ENCODE measurements at regions not wholly inside any gene's neighbourhood (a gene's known extent, or its start where the extent isn't known, plus 50 kb on each side); places are given as distances from the start of the nearest gene placed in this dataset.
A peak's percentile ranks its signal among the peaks of the same experiment; 100 is the strongest.

DNA sequence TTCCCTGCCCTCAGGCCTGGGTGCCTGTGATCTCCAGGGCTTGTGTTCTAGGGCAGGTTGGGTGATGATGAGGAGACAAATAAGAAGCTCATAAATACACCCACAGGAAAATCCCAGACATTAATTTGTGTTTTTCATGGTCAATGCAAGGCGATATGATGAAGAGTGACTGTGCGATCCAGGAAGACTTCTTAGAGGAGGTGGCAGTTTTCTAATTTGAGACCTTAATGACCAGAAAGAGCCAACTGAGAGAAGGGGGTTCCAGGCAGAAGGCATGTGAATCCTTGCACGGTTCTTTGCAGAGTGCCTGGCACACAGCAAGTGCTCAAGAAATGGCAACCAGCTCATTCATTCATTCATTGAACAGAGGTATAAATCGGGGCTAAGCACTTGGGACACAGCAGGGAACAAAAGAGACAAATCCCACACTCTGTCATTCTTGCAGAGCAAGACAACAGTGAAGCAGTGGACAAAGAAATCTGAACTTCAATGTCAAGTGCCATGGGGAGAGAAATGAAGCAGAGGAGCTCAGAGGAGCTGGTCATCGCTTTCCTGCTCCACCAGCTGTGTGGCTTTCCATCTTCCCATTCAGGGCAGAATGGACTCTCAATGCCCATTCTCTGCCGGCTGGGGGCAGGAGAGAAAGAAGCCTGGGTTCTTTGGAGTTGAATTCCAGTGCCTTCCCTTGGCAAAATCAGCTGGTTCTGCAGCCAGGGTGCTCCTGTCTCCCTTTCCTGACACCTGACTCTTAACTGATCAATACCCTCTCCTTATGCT is 128.3 kb downstream of the AACS start:
- DNase-seq, result no peak

DNA sequence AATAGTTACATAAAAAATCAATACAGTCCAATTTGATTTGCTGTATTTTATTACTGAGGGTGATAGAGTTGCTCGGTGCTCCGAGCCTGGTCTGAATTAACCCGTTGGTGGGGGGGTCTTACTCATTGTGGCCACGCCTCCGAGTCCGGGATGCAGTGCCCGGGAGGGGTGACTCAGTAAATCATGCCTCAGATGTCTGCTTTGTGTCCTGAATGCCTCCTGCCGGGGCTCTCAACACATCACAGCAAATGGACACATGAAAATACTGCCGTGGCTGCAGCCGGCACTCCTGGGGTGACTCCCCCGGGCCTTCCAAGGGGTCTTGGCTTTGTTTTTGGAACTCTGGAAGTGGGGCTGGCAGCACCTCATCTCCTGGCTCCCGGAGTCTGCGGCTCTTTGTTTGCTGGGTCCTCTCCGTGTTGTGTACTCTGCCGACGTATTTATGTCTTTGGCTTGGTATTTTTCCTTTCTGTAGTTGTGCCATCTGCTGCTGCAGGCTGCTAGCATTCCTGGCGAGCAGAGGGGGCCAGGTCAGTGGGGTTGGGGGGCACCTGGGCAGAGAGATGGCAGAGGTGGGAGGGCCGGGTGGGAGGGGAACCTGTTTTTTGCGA is 129.0 kb downstream of the AACS start:
- DNase-seq, result no peak

DNA sequence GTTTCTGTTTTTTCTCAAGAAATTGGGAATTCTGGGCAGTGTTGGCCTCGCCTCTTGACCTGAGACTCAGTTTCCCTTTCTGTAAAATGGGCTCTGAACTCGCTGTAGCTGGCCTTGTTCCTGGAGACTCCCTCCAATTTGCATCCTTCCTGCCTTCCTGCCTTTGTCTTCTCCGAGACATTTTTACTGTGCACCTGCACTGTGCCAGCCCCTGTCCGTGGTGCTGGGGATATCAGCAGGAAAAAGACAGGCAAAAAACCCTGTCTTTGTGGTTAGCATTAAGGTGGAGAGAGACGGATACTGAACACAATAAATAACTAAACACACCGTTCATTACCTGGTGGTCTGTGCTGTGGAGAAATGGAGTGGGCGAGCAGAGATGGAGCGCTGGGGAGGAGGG is 129.8 kb downstream of the AACS start:
- DNase-seq, result peak in 1 of 3 donors; percentile 23

DNA sequence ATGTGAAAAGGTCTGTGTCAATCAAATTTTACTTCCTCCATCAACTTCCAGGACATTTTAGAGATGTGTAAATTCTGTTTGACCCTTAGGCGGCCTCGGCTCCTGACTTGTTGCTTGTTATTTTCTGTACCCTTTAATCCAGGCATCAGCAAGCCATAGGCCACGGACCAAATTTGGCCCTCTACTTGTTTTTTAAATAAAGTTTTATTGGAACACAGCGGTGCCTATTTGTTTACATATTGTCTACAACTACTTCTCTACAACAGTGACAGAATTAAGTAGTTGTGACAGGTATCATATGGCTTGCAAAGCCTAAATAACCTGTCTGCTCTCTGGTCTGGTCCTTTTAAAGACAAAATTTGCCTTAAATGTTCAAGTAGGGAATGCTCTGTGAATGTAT is 132.1 kb downstream of the AACS start:
- no peak for DNase-seq

DNA sequence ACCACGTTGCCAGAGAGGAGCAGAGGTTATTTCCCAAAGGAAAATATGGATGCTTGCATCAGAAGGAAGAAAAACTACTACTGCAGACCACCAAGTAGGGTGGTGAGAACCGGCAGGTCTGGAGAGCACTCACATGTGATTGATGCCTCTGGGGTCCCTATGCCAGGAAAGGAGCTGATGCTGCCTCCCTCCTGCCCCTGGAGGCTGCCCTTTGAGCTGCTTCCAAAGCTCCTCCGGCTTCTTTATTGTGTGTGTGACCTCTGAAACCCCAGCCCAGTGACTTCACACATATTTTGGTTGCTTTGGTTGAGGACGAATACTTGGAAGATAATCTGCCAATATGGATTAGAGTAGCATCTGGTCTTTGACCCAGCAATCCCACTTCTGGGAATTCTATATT is 133.4 kb downstream of the AACS start:
- no peak for DNase-seq

DNA sequence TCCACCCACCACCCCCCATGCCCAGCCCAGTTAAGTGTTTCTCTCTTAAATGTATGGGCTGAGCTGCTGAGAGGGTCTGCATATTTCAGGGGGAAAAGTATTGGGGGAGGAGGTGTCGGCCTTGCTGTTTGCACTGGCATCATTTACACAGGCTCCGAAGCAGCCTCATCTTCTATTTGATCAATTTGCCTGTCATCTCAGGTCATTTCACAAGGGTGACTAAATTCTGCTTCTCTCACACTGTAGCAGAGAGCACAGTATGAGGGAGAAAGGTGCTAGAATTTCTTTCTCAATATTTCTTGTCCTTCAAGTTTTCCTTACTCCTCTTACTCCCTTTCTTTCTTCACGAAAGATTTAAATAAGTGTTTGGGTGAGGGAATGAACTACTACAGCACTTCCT is 135.9 kb downstream of the AACS start:
- no peak for DNase-seq

DNA sequence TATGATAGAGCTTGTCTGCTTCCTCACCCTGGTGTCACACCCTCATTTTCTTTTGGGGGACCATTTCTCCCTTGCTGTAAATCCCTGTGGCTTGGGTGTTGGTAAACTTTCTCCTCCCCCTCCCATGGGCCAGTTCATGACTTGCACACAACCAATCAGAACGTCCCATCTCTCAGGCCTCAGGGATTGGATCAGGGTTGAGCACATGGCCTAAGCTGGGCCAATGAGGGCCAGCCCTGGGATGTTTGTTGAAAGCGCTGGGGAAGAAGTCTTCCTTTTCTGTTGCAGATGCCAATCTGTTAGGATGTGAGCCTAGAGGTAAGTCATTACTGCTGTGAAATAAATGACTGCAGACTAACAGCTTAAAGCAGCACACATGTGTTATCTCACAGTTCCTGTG is 136.7 kb downstream of the AACS start:
- no peak for DNase-seq

DNA sequence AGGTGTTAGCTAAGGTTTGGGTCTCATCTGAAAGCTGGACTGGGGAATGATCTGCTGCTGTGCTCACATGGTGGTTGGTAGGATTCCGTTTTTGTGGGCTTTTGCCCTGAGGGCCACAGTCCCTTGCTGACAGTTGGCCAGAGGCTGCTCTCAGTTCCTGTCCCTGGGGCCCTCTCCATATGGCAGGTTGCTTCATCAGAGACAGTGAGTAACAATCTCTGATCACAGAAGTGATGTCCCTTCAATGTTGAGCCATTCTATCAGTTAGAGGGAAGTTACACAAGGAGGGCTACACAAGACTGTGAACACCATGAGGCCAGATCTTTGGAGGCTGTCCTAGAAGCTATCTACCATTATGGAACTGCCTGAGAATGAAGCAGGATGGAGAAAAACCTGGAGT is 137.2 kb downstream of the AACS start:
- DNase-seq, result no peak

DNA sequence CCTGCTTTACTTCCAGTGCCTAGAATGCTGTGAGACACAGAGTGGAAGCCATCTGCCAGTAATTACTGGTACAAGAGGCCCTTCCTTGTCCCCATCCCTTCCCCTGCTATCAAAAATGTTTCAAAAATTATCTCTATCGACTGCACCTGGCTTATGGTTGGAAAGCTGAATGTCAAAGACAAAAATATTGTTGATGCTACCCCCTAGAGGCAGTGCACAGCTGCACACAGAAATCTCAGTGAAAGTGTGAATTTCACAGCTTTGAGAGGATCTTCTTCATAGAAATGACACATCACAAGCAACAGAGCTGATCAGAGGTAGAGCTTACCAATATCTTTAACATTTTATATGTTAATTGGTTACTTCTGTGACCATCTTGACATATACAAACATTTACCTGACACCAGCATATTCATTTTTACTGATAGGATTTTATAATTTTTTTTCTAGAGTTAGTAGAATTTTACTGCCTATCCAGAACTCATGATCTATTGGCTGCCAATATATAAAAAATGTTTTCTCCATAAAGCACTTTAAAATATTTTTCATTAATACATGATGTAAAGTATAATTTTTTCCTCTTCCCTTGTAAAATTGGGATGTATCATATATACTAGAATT is 138.0 kb downstream of the AACS start:
- no peak for DNase-seq

DNA sequence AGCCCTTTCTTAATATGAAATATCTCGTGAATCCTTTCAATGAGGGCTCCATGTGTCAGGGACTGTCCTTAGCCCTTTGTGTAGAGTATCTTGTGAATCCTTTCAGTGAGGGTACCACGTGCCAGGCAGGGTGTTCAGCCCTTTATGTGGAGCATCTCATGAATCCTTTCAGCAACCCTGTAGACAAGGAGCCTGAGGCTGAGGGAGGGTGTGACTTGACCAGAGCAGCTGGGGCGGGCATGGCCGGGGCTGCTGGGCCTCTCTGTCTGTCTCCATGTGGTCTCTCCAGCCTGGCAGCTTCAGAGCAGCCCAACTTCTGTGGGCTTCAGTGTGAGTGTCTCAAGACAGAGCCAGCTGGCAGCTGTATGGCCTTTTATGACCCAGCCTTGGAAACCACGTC is 140.2 kb downstream of the AACS start:
- DNase-seq, result no peak

DNA sequence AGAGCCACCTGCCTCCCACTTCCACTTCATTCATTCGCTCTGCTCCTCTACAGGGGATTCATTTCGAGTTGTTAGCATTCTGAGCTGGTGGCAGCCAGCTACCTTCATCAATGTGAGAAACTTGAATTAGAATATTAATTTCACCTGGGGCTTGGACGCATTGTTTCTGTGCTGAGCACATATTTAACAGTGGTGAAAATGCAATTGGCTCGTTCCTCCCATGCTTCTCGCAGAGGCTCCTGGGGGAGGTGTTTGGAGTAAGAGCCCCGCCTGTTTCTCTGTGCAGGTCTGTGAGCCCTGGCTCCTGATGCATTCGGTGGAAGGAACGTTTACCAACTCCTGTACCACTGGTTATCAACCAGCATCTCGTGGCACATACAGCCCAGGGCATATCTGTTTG is 141.5 kb downstream of the AACS start:
- DNase-seq, result no peak

DNA sequence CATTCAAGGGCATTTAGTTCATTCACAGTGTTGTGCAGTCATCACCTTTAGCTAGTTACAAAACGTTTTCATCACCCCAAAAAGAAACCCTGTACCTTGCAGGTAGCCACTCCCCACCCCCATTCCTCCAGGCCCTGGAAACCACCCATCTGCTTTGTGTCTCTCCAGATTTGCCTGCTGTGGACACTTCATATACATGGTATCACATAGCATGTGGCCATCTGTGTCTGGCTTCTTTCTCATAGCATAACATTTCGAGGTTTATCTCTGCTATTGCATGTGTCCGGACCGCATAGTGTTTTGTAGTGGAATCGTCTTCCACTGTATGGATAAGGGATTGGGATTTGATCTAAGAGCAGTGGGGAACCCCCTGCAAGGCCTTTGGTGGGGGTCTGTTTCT is 143.1 kb downstream of the AACS start:
- no peak for DNase-seq

DNA sequence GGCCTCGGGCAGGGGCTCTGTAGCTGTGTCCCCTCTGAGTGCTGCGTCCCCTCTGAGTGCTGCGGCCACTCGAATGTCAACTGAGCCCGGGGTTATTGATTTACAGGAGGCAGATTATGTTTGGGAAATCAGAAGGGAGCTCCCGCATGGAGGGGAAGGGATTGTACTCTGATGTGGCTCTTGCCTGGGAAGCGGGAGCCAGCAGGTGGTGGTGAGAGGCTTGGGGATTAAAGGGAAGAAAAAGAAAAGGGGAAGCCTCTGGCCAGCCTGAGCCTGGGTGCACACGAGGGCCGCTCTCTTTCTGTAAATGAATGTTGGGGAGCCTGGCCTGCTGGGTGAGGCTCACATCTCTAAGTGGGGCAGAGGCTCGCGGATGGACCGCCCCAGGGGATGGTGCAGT is 143.7 kb downstream of the AACS start:
- no peak for DNase-seq

DNA sequence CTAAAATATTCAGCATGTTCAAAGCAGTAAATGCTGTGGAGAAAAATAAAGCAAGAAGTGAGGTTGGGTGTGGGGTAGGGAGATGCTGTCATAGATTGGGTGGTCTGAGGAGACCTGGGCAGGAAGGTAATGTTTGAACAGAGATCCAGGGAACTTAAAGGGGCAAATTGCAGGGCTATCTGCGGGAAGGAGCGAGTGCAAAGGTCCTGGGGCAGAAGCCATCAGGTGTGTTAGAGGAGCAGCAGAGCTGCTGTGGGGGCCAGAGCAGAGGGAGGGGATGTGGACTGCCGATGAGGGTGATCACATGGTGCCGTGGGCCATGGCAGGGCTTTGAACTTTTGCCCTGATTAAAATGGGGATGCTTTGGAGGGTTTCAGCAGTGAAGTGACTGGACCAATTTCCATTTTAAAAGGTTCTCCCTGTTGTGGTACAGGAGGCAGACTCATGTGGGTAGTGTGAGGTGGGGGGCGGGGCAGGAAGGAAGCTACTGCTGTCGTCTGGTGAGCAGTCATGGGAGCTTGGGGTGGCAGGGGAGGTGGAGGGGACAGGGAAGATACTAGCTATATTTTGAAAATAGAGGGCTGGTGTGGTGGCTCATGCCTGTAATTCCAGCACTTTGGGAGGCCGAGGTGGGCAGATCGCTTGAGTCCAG is 145.0 kb downstream of the AACS start:
- DNase-seq, result no peak

DNA sequence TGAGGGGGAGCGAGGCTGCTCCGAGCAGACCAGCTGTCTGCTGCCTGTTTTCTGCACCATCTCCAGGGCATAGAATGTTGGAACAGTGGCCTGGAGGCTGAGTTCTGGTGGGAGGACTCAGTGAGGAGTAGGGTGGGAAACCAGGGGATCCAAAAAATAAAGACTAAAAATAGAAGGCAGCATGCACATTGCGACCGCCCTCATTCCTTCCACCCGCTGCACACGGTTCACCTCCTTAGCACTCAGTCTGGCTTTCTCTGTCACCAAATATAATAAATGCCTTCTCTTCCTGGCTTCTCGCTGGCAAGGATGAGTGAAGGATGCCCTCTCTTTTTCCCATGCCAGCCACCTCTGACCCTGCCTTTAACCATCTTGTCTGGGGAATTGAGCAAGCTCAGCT is 146.2 kb downstream of the AACS start:
- no peak for DNase-seq

DNA sequence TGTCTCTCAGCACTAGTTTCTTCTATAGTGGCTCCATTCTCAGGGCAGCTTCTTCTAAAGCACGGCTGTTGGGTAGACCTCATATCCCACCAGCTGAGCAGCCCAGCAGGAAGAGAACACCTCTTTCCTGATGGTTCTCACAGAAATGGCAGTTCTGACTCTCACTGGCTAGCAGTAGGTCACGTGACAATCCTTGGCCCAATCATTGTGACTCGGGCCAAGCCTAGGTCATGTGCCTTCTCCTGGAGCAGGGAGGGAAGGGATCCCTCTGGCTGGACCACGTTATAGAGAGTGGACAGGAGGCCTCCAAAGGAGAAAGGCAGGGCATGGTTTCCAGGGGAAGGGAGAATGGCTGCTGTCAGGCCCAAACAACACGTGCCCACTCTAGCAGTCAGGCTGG is 149.1 kb downstream of the AACS start:
- no peak for DNase-seq

DNA sequence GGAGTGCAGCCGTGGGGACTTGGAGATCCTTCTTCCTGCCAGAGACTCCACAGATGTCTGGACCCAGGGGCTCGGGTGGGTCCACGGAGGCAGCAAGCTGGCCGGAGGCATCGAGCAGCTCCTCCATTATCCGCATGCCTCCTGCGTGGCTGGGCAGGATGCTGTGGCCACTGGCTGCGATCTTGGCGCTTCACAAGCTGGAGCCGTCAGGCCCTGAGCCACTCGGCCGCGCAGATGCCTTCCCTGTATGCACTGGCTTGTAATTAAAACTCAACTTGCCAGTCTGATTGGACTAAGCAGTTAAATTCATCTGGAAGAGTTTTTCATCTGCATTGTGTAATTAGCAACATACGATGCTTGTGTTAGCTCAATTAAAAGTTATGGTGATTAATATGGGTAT is 151.5 kb downstream of the AACS start:
- no peak for DNase-seq

DNA sequence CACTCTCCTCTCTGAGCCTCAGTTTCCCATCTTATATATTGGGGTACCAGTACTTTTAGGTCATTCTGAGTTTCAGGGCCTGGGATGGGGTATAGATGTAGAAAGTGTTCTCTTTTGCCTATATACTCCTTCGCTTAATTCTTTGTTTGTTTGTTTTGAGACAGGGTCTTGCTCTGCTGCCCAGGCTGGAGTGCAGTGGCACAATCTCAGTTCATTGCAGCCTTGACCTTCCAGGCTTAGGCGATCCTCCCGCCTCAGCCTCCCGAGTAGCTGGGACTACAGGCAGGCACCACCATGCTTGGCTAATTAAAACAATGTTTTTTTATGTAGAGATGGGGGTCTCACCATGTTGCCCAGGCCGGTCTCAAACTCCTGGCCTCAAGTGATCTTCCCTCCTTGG is 152.1 kb downstream of the AACS start:
- DNase-seq, result no peak

DNA sequence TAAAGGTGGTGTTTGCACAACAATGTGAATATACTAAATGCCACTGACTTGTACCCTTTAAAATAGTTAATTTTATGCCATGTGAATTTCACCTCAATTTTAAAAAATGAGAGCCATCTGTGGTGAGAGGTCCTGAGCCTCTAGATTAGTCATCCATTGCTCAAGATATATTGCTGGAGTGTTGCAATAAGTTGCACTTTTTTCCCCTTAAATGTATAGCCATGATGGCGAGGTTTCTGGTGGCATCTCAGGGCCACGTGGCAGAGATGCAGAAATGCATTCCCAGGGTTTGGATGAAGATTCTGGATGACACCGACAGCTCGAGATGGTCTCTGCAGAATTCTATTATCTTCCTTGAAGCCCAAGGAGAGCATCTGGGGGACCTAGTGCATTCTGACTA is 153.7 kb downstream of the AACS start:
- DNase-seq, result no peak

DNA sequence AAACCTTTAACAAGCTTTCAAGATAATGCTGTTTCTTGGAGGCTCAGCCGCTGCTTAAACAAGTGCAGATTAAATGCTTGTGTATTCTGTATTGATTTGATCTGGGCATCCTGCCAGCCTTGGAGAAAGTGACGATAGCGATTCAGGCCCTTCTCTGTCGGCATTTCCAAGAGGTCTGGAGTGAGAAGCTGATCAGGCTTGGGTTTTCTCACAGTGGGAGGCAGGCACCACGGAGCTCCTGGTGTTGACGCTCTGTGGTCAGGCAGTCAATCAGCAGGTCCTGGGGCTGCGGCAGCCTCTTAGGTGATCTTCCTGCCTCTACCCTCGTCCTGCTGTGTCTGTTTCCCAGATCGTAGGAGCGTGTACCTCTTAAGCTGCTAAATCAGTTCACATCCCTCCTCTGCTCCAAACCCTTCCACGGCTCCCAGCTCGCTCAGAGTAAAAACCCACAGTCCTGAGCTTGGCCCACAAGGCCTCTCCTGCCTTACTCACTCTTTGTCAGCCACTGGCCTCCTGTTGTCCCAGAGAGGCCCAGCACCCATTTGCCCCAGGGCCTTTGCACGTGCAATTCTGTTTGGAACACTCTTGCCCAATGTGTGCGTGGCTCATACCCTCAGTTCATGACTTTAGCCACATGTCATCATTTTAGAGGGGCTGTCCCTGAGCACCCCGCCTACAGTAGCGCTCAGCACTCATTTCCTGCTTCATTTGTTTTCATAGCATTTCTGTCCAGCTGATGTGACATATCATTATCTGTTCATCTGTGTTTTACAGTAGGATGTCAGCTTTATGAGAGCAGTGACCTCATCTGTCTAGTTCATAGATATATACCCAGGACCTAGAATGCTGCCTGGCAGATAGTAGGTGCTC is 155.4 kb downstream of the AACS start:
- peak in 2 of 3 donors; percentile 12 to 22 for DNase-seq

DNA sequence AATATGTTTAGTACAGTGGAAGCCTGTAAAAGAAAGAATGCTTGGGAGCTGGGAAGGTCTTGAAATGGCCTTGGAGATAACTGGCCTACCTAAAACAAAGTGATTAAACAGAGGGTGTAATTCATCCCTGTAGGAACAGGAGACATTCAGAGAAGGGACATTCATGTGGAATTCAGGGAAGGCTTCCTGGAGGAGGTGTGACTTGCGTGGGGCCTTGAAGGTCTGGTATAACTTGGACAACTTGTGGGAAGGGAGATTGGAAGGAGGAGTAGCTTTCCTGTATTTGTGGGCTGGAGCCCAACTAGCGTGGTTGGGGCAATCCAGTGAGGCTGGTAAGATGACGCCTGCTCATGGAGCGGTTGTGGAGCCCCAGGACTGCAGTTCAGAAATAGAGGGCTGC is 156.4 kb downstream of the AACS start:
- DNase-seq, result no peak

DNA sequence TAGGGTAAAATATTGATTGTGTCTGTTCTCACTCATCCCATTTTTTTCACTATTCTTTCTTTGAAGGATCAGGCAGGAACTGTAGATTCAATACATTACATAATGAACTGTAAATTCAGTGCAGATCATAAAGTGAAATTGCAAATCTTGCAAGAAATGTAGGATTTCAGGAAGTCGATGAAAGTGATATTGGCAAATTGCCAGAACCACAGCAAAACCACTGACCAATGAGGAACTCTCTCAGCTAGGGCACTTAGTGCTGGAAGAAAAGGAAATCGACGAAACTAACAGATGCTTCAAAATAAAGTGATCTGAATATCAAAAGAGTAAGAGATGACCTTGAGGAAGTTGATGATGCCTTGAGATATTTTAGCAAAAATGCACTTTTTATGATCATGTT is 157.6 kb downstream of the AACS start:
- DNase-seq, result no peak

All from muscle of back (tissue), 3 donors.